Esophagus (tissue), 2 donors: ENCODE measurements at regions not wholly inside any gene's neighbourhood (a gene's known extent, or its start where the extent isn't known, plus 50 kb on each side); places are given as distances from the start of the nearest gene placed in this dataset.

Experiments used
- H3K27ac ChIP-seq, 2 donors: one replicate each; pipeline ENCODE4 v1.5.1; 2013; ENCODE audit warnings: low read depth in 2 of 2, mild to moderate bottlenecking in 2 of 2, inconsistent platforms in 1 of 2, low read length in 1 of 2, moderate library complexity in 1 of 2
- H3K27me3 ChIP-seq, 2 donors: one replicate each; pipeline ENCODE4 v1.6.1; 2013; ENCODE audit warnings: low read length in 2 of 2, control low read depth in 1 of 2, mild to moderate bottlenecking in 1 of 2; ENCODE audit not compliant: insufficient read depth in 2 of 2, control insufficient read depth in 1 of 2
- H3K36me3 ChIP-seq, 2 donors: one replicate each; pipeline ENCODE4 v1.6.1; 2013; ENCODE audit warnings: low read length in 1 of 2; ENCODE audit not compliant: control insufficient read depth in 2 of 2, insufficient read depth in 2 of 2
- H3K4me1 ChIP-seq, 2 donors: one replicate each; pipeline ENCODE4 v1.6.1; 2013; ENCODE audit warnings: low read length in 1 of 2; ENCODE audit not compliant: control insufficient read depth in 2 of 2, insufficient read depth in 2 of 2
- H3K4me3 ChIP-seq, 2 donors: one replicate each; pipeline ENCODE4 v1.5.1; 2013; ENCODE audit warnings: low read length in 2 of 2, mild to moderate bottlenecking in 2 of 2, low read depth in 1 of 2, moderate library complexity in 1 of 2
- H3K9me3 ChIP-seq, 2 donors: one replicate each; pipeline ENCODE4 v1.6.1; 2013; ENCODE audit warnings: mild to moderate bottlenecking in 2 of 2, low read depth in 1 of 2, low read length in 1 of 2, moderate library complexity in 1 of 2; ENCODE audit not compliant: control insufficient read depth in 2 of 2, insufficient read depth in 1 of 2
- WGBS, 2 donors: extraction: QIAGEN DNeasy Blood & Tissue Kit; methylation state at CpG; one replicate each; pipeline ENCODE4 v1.1.7; 2013; 5-methylcytosine and 5-hydroxymethylcytosine counted together
- donor health status: healthy with polysubstance abuse.
- donor health status: Bipolar disorder and iron deficiency.

GRCh38 chr11:45456686-45457085, 170.5 kb upstream of the SYT13 start:
- Histone ChIP-seq H3K36me3 (no peaks in the 10 kb centered on the region), H3K4me3 (no peak overlapping the region), H3K27me3 (no peaks in the 10 kb centered on the region), H3K4me1 (no peaks in the 10 kb centered on the region), H3K27ac (no peak overlapping the region), H3K9me3 (peaks cover 0 to 7% of the 10 kb centered on the region in 2 donors)
- 77 to 81% methylated on average over 6 of the region's 6 CpGs for WGBS, 2 donors

GRCh38 chr11:45455536-45455935, 169.4 kb upstream of the SYT13 start:
- no peak overlapping the region for H3K27ac ChIP-seq
- H3K4me3 ChIP-seq: no peak overlapping the region
- WGBS, 2 donors: 54 to 56% methylated on average over 6 of the region's 6 CpGs
- no peaks in the 10 kb centered on the region for H3K4me1 ChIP-seq
- peaks cover 0 to 7% of the 10 kb centered on the region in 2 donors for H3K9me3 ChIP-seq
- H3K27me3 ChIP-seq: no peaks in the 10 kb centered on the region
- no peaks in the 10 kb centered on the region for H3K36me3 ChIP-seq

DNA sequence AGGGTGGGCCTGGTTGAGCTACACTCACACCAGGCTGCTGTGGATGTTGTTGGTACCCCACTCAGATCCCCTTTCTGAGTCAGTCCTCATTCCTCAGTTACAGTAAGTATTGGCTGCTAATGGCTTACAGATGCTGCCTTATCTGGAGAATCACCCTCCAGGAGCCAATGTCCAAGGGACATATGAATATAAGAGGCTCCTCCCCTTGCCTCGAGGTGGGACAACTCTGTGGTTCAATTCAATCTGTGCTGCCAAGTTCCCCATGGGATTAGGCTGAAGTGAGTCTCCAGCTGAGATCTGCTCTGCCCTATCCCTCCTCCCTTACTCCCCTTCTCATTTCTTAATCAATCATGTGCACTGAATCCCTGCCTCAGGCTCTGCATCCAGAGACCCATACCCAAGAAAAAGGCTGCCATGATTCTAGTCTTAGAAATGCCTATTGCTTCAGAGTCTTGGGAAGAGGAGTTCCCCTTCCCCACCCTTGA, 168.8 kb upstream of the SYT13 start:
- whole genome bisulfite sequencing, 2 donors: 62 to 76% methylated on average over 1 of the region's 1 CpG
- H3K4me1 ChIP-seq: no peaks in the 10 kb centered on the region
- no peaks in the 10 kb centered on the region for H3K36me3 ChIP-seq
- H3K4me3 ChIP-seq: no peak overlapping the region
- H3K27ac ChIP-seq: no peak overlapping the region
- peaks cover 0 to 7% of the 10 kb centered on the region in 2 donors for H3K9me3 ChIP-seq
- no peaks in the 10 kb centered on the region for H3K27me3 ChIP-seq

- Histone ChIP-seq H3K36me3 (no peaks in the 10 kb centered on the region), H3K27ac (no peak overlapping the region), H3K27me3 (no peaks in the 10 kb centered on the region), H3K4me3 (no peak overlapping the region), H3K9me3 (peaks cover 0 to 7% of the 10 kb centered on the region in 2 donors), H3K4me1 (no peaks in the 10 kb centered on the region)
- 55 to 75% methylated on average over 4 of the region's 4 CpGs for WGBS, 2 donors
These were observed 167.6 kb upstream of the SYT13 start for GRCh38 chr11:45453721-45454120.

DNA sequence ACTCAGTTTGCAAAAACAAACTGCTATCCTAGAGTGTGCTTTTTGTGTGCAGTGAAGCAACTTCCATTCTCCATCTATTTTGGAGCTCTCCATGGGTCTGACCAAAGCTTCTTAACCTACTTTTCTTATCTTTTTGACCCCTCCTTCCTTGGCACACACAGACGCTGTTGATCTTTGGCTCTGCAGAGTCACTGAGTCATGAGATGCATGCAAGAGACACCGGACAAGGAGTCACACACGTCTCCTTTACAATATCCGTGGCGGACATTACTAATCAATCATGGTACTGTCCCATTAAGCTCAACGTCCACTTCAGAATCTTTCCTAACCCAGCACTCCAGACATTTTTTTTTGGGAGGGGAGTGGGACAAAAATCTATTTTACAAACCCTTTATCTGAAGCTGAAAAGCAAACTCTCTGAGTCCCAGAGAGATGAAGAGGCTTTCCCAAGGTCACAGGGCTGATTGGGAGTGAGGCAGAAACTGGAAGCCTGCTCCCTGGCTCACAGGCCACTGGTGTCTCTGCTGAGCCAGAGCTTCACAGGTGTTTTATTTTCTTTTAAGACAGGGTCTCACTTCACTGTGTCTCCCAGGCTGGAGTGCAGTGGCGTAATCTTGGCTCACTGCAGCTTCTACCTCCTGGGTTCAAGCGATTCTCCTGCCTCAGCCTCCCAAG, 165.8 kb upstream of the SYT13 start:
- H3K4me1 ChIP-seq: no peaks in the 10 kb centered on the region
- WGBS, 2 donors: 46 to 58% methylated on average over 8 of the region's 8 CpGs
- no peak overlapping the region for H3K4me3 ChIP-seq
- no peaks in the 10 kb centered on the region for H3K36me3 ChIP-seq
- H3K27ac ChIP-seq: no peak overlapping the region
- H3K9me3 ChIP-seq: peaks cover 0 to 7% of the 10 kb centered on the region in 2 donors
- no peaks in the 10 kb centered on the region for H3K27me3 ChIP-seq

DNA sequence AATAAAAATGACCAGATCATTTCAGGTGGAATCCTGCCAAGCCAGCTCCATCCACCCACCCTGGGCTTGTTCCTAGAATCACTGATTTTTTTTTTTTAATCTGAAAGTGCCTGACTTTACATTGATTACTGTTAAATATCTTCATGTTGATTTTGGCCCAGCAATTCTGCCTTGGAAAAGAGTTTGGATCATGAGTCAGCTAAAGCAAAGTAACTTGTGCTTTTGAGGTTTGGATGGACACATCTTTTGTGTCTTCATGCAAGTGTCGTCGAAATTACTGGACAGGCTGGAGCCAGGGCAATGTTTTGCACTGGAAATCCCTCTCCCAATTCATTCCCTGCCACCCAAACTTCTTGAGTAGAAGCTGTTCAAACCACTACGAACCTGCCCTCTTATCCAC, 164.0 kb upstream of the SYT13 start:
- no peaks in the 10 kb centered on the region for H3K27me3 ChIP-seq
- 47 to 76% methylated on average over 3 of the region's 3 CpGs for WGBS, 2 donors

GRCh38 chr11:45449036-45449601, 163.0 kb upstream of the SYT13 start:
- WGBS, 2 donors: 67 to 75% methylated on average over 9 of the region's 9 CpGs
- H3K27me3 ChIP-seq: no peaks in the 10 kb centered on the region
- no peak overlapping the region for H3K27ac ChIP-seq
- H3K4me3 ChIP-seq: no peak overlapping the region
- H3K4me1 ChIP-seq: peaks cover 0 to 5% of the 10 kb centered on the region in 2 donors
- H3K9me3 ChIP-seq: no peaks in the 10 kb centered on the region
- H3K36me3 ChIP-seq: no peaks in the 10 kb centered on the region

More for the DNA sequence above, 164.0 kb upstream of the SYT13 start:
- no peak overlapping the region for H3K27ac ChIP-seq
- H3K36me3 ChIP-seq: no peaks in the 10 kb centered on the region
- no peaks in the 10 kb centered on the region for H3K4me1 ChIP-seq
- H3K4me3 ChIP-seq: no peak overlapping the region
- peaks cover 0 to 3% of the 10 kb centered on the region in 2 donors for H3K9me3 ChIP-seq

DNA sequence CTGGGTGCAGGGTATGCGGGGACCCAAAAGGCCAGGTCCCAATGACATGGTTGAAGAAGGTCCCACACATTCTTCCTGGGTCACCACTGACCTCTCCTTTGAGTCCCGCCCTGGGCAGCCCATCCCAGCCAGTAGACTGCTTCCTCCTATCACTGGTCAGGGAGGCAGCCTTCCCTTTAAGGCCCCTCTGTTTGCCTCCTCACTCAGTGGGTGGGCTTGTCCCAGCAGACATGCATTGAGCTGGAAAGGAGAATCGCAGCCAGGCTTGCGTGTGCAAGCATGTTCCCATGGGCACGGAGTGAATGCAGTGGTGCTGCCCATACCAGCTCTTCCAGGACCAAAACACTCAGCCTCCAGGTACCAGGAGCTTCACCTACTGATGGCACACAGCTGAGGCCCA, 162.4 kb upstream of the SYT13 start:
- no peak overlapping the region for H3K27ac ChIP-seq
- H3K4me1 ChIP-seq: peaks cover 0 to 5% of the 10 kb centered on the region in 2 donors
- no peaks in the 10 kb centered on the region for H3K36me3 ChIP-seq
- no peak overlapping the region for H3K4me3 ChIP-seq
- WGBS, 2 donors: 70 to 73% methylated on average over 5 of the region's 5 CpGs
- no peaks in the 10 kb centered on the region for H3K9me3 ChIP-seq
- no peaks in the 10 kb centered on the region for H3K27me3 ChIP-seq

DNA sequence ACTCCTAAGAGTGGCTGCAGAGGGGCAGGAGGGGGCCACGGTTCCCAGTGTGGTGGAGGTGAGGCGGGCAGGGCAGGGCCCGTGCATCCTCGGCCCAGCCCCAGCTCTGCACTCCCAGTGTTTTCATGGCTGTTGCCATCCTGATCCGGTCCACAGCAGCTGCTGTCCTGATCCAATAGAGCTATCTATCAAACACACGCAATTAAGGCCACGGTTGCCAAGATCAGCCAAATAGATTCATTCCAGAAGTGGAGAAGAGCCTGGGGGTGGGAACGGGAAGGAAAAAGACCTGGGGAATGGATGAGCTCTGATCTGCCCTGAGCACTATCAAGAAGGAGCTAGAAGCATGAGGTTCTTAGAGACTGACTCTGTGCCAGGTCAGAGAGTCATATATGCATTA, 160.9 kb upstream of the SYT13 start:
- Histone ChIP-seq H3K27ac (no peak overlapping the region), H3K36me3 (no peaks in the 10 kb centered on the region), H3K9me3 (no peaks in the 10 kb centered on the region), H3K4me1 (peaks cover 0 to 5% of the 10 kb centered on the region in 2 donors), H3K4me3 (no peak overlapping the region), H3K27me3 (no peaks in the 10 kb centered on the region)
- 58 to 63% methylated on average over 8 of the region's 8 CpGs for WGBS, 2 donors

GRCh38 chr11:45446434-45446833, 160.3 kb upstream of the SYT13 start:
- 88 to 89% methylated on average over 5 of the region's 5 CpGs for WGBS, 2 donors
- H3K27me3 ChIP-seq: no peaks in the 10 kb centered on the region
- no peaks in the 10 kb centered on the region for H3K9me3 ChIP-seq
- H3K27ac ChIP-seq: no peak overlapping the region
- no peaks in the 10 kb centered on the region for H3K36me3 ChIP-seq
- H3K4me1 ChIP-seq: peaks cover 0 to 5% of the 10 kb centered on the region in 2 donors
- no peak overlapping the region for H3K4me3 ChIP-seq
